H1 (cell line): ENCODE measurements at regions not wholly inside any gene's neighbourhood (a gene's known extent, or its start where the extent isn't known, plus 50 kb on each side); places are given as distances from the start of the nearest gene placed in this dataset.

ENCODE experiments used
- CTCF ChIA-PET: fragments of 300-600 bp; sonication (Branson Sonifier 250); formaldehyde crosslinking; loops from one replicate; lab custom pipeline; 2021; ENCODE audit not compliant: partially characterized antibody; lab: Charles Lee
- POLR2A ChIA-PET: fragments of 300-600 bp; sonication (Branson Sonifier 250); formaldehyde crosslinking; loops from one replicate; lab custom pipeline; 2021; ENCODE audit warnings: inconsistent platforms; ENCODE audit not compliant: partially characterized antibody; lab: Charles Lee
- DNase-seq, 2 experiments: peaks; one replicate each; pipeline versions ENCODE4 v3.0.0 to v3.0.0-alpha.2; 2010 to 2022; ENCODE audit warnings: low spot score in 2 of 2, low read depth in 1 of 2, mixed read lengths in 1 of 2
- FAIRE-seq: peaks from 2 replicates; lab custom pipeline; 2011; peaks lifted over from hg19 to GRCh38; lab: Jason Lieb, UNC
- H2AFZ ChIP-seq: 2 replicates; pipeline ENCODE4 v1.8.1; 2012; ENCODE audit warnings: low read length, inconsistent platforms
- H2AK5ac ChIP-seq: 2 replicates; pipeline ENCODE4 v1.6.1; 2013; ENCODE audit warnings: low read depth, low read length
- H2BK120ac ChIP-seq: replicated peaks from 2 replicates; pipeline ENCODE3; 2013; ENCODE audit warnings: low read depth, low read length, inconsistent platforms
- H2BK12ac ChIP-seq: 2 replicates; pipeline ENCODE4 v1.6.1; 2013; ENCODE audit warnings: low read depth, low read length
- H2BK15ac ChIP-seq: 2 replicates; pipeline ENCODE4 v1.6.1; 2013; ENCODE audit warnings: low read length
- H2BK20ac ChIP-seq: 2 replicates; pipeline ENCODE4 v1.6.1; 2013; ENCODE audit warnings: low read length
- H2BK5ac ChIP-seq: 2 replicates; pipeline ENCODE4 v1.6.1; 2013; ENCODE audit warnings: low read depth, low read length
- H3K14ac ChIP-seq: 2 replicates; pipeline ENCODE4 v1.6.1; 2013; ENCODE audit warnings: inconsistent platforms; ENCODE audit not compliant: insufficient read length
- H3K18ac ChIP-seq: 2 replicates; pipeline ENCODE4 v1.6.1; 2013; ENCODE audit warnings: low read length; ENCODE audit errors: extremely low read depth
- H3K23ac ChIP-seq: 2 replicates; pipeline ENCODE4 v1.6.1; 2013; ENCODE audit warnings: inconsistent platforms; ENCODE audit not compliant: insufficient read length
- H3K23me2 ChIP-seq: 2 replicates; pipeline ENCODE4 v1.6.1; 2013; ENCODE audit warnings: low read depth, low read length
- H3K27ac ChIP-seq: 2 replicates; pipeline ENCODE4 v1.6.1; 2011; ENCODE audit warnings: low read depth, low read length, inconsistent platforms
- H3K27me3 ChIP-seq, 4 experiments: replicated peaks in 1 of 4; 1 replicate in 1 of 4; 2 replicates in 3 of 4; pipeline versions ENCODE4 v1.6.1 to v1.8.1; 2011 to 2013; ENCODE audit warnings: low read length in 3 of 4, mild to moderate bottlenecking in 3 of 4, inconsistent platforms in 2 of 4, mixed read lengths in 2 of 4, moderate library complexity in 1 of 4; ENCODE audit not compliant: control insufficient read depth in 3 of 4, insufficient read depth in 3 of 4; ENCODE audit errors: extremely low read depth in 1 of 4
- H3K36me3 ChIP-seq, 4 experiments: 2 replicates each; pipeline versions ENCODE4 v1.6.1 to v1.8.1; 2011 to 2013; ENCODE audit warnings: mild to moderate bottlenecking in 4 of 4, low read length in 3 of 4, moderate library complexity in 2 of 4, control low read depth in 1 of 4, inconsistent platforms in 1 of 4; ENCODE audit not compliant: insufficient read depth in 4 of 4, control insufficient read depth in 2 of 4
- H3K4ac ChIP-seq: replicated peaks from 2 replicates; pipeline ENCODE3; 2013; ENCODE audit warnings: low read length, low read depth, mixed read lengths, inconsistent platforms; ENCODE audit not compliant: insufficient read length
- H3K4me1 ChIP-seq, 4 experiments: replicated peaks in 1 of 4; 1 replicate in 1 of 4; 2 replicates in 3 of 4; pipeline versions ENCODE4 v1.6.1 to v1.8.1; 2011 to 2013; ENCODE audit warnings: low read length in 3 of 4, inconsistent platforms in 2 of 4, mixed read lengths in 1 of 4; ENCODE audit not compliant: insufficient read depth in 4 of 4, control insufficient read depth in 3 of 4
- H3K4me2 ChIP-seq, 2 experiments: 2 replicates each; pipeline versions ENCODE4 v1.6.1 to v1.8.1; 2011 to 2013; ENCODE audit warnings: low read depth in 2 of 2, low read length in 2 of 2, control low read depth in 1 of 2, inconsistent platforms in 1 of 2, mild to moderate bottlenecking in 1 of 2; ENCODE audit not compliant: insufficient read depth in 1 of 2
- H3K4me3 ChIP-seq, 4 experiments: fragments of 200-600, 300-600 bp in 1 of 4; sonication (generic), shearing (Covaris generic), sonication (Bioruptor Twin) in 1 of 4; 2 replicates each; pipeline versions ENCODE4 v1.5.1 to v1.8.1; 2011 to 2016; ENCODE audit warnings: low read length in 4 of 4, low read depth in 3 of 4, control low read depth in 2 of 4, inconsistent platforms in 2 of 4, mild to moderate bottlenecking in 2 of 4, mixed read lengths in 1 of 4, moderate library complexity in 1 of 4; ENCODE audit not compliant: insufficient read depth in 2 of 4; ENCODE audit errors: extremely low read depth in 1 of 4
- H3K56ac ChIP-seq: replicated peaks from 2 replicates; pipeline ENCODE3; 2013; ENCODE audit warnings: low read depth, mild to moderate bottlenecking, mixed read lengths, low read length, inconsistent platforms; ENCODE audit not compliant: insufficient read length
- H3K79me1 ChIP-seq: 2 replicates; pipeline ENCODE4 v1.6.1; 2013; ENCODE audit warnings: low read depth, low read length, control low read depth
- H3K79me2 ChIP-seq, 2 experiments: 2 replicates each; pipeline versions ENCODE4 v1.6.1 to v1.8.1; 2012 to 2013; ENCODE audit warnings: low read length in 2 of 2, mild to moderate bottlenecking in 2 of 2, inconsistent platforms in 1 of 2; ENCODE audit not compliant: insufficient read depth in 2 of 2, control insufficient read depth in 1 of 2
- H3K9ac ChIP-seq, 4 experiments: replicated peaks in 1 of 4; 1 replicate in 1 of 4; 2 replicates in 3 of 4; pipeline versions ENCODE4 v1.6.1 to v1.8.1; 2011 to 2013; ENCODE audit warnings: low read depth in 3 of 4, low read length in 3 of 4, control low read depth in 2 of 4, mild to moderate bottlenecking in 2 of 4, moderate library complexity in 2 of 4, inconsistent platforms in 1 of 4; ENCODE audit errors: extremely low read depth in 1 of 4
- H3K9me3 ChIP-seq, 2 experiments: 2 replicates each; pipeline versions ENCODE4 v1.6.1 to v1.8.1; 2012 to 2013; ENCODE audit warnings: mild to moderate bottlenecking in 2 of 2, moderate library complexity in 2 of 2, control low read depth in 1 of 2, inconsistent platforms in 1 of 2, low read depth in 1 of 2, low read length in 1 of 2, mixed read lengths in 1 of 2; ENCODE audit not compliant: insufficient read depth in 2 of 2
- H4K20me1 ChIP-seq, 2 experiments: replicated peaks in 1 of 2; 2 replicates each; pipeline versions ENCODE3 to v1.8.1; 2011 to 2013; ENCODE audit warnings: inconsistent platforms in 2 of 2, low read length in 2 of 2, mild to moderate bottlenecking in 1 of 2; ENCODE audit not compliant: insufficient read depth in 2 of 2, control insufficient read depth in 1 of 2
- H4K5ac ChIP-seq: 2 replicates; pipeline ENCODE4 v1.6.1; 2013; ENCODE audit warnings: low read length, low read depth, mixed read lengths, inconsistent platforms; ENCODE audit not compliant: insufficient read length
- H4K8ac ChIP-seq: 2 replicates; pipeline ENCODE4 v1.8.0; 2013; ENCODE audit warnings: mild to moderate bottlenecking, moderate library complexity, low read length, inconsistent platforms; ENCODE audit not compliant: insufficient read depth; ENCODE audit errors: extremely low read depth
- H4K91ac ChIP-seq: replicated peaks from 2 replicates; pipeline ENCODE3; 2013; ENCODE audit warnings: low read length, mixed read lengths, inconsistent platforms; ENCODE audit not compliant: insufficient read length
- E2F6 ChIP-seq: IDR thresholded peaks from 2 replicates; pipeline ENCODE4 v1.6.1; 2012; ENCODE audit warnings: inconsistent platforms
- EGR1 ChIP-seq: IDR thresholded peaks from 2 replicates; pipeline ENCODE4 v1.6.1; 2011; ENCODE audit warnings: low read depth, low read length, borderline replicate concordance
- JUN ChIP-seq: IDR thresholded peaks from 2 replicates; pipeline ENCODE4 v1.6.1; 2011; ENCODE audit warnings: low read depth, mild to moderate bottlenecking, improper control_type of control experiment, low read length
- KDM5A ChIP-seq: fragments of 200-600 bp; IDR thresholded peaks from 2 replicates; pipeline ENCODE4 v1.7.1; 2012; ENCODE audit warnings: mild to moderate bottlenecking, low read length, inconsistent platforms, mixed read lengths
- MAX ChIP-seq: IDR thresholded peaks from 2 replicates; pipeline ENCODE4 v1.6.1; 2012; ENCODE audit warnings: inconsistent platforms
- NRF1 ChIP-seq: IDR thresholded peaks from 2 replicates; pipeline ENCODE4 v1.6.1; 2011; ENCODE audit warnings: mild to moderate bottlenecking, low read depth, low read length, improper control_type of control experiment
- PHF8 ChIP-seq: fragments of 200-600 bp; sonication (generic); conservative IDR thresholded peaks from 2 replicates; pipeline ENCODE4 v1.7.1; 2012; ENCODE audit warnings: low read depth, mild to moderate bottlenecking, inconsistent platforms, low read length, moderate library complexity
- SAP30 ChIP-seq: fragments of 300-600 bp; sonication (generic); IDR thresholded peaks from 2 replicates; pipeline ENCODE4 v1.7.1; 2012; ENCODE audit warnings: low read length, moderate library complexity, mild to moderate bottlenecking, inconsistent platforms; ENCODE audit not compliant: insufficient read depth, insufficient replicate concordance
- TCF12 ChIP-seq: IDR thresholded peaks from 2 replicates; pipeline ENCODE4 v1.6.1; 2011; ENCODE audit warnings: low read depth, mild to moderate bottlenecking, low read length
- TEAD4 ChIP-seq: IDR thresholded peaks from 2 replicates; pipeline ENCODE4 v1.6.1; 2012; ENCODE audit warnings: low read depth, low read length, inconsistent platforms, mixed read lengths
- YY1 ChIP-seq: IDR thresholded peaks from 2 replicates; pipeline ENCODE4 v1.6.1; 2011; ENCODE audit warnings: low read depth, mild to moderate bottlenecking, low read length
- WGBS, 2 experiments: shearing (Covaris generic) in 1 of 2; methylation state at CpG; one replicate each; pipeline versions ENCODE4 v1.1.6 to v1.1.7; 2013 to 2015; ENCODE audit warnings: low lambda C conversion rate in 2 of 2, mixed read lengths in 2 of 2, inconsistent platforms in 1 of 2, low coverage in 1 of 2, missing lambda C conversion rate in 1 of 2; ENCODE audit not compliant: insufficient replicate concordance in 2 of 2, insufficient coverage in 1 of 2, insufficient read length in 1 of 2; ENCODE audit errors: extremely low coverage in 1 of 2, missing lambda C conversion rate in 1 of 2; 5-methylcytosine and 5-hydroxymethylcytosine counted together

GRCh38 chr10:133006202-133006601, 63.8 kb upstream of the CFAP46 start:
- no peak for DNase-seq
- H3K4me3 ChIP-seq = no peak overlapping the region
- no peak overlapping the region for H3K23ac ChIP-seq
- H3K27me3 ChIP-seq = no peaks in the 10 kb centered on the region
- no peak overlapping the region for H3K27ac ChIP-seq
- no peak for FAIRE-seq
- TF ChIP-seq E2F6 = no peak
- TF ChIP-seq TEAD4 = no peak
- no peak for TF ChIP-seq SAP30
- TF ChIP-seq TCF12 = no peak
- TF ChIP-seq KDM5A = no peak
- TF ChIP-seq MAX = no peak
- no peak for TF ChIP-seq EGR1
- no peak for TF ChIP-seq PHF8
- no peak for TF ChIP-seq JUN
- no peak for TF ChIP-seq NRF1
- no peak for TF ChIP-seq YY1
- no peak overlapping the region for H3K4ac ChIP-seq
- WGBS, 2 experiments = 88% methylated on average over 8 of the region's 10 CpGs; no CpG with 5 or more reads in 1 of the 2 experiments
- H3K79me2 ChIP-seq = no peaks in the 10 kb centered on the region
- no peak overlapping the region for H2BK5ac ChIP-seq
- no peak overlapping the region for H3K4me2 ChIP-seq
- H3K56ac ChIP-seq = no peak overlapping the region
- no peak overlapping the region for H2AK5ac ChIP-seq
- peaks cover 0 to 5% of the 10 kb centered on the region in 2 experiments for H4K20me1 ChIP-seq
- no peak overlapping the region for H4K5ac ChIP-seq
- no peak overlapping the region for H2BK12ac ChIP-seq
- peaks cover 0 to 4% of the 10 kb centered on the region in 2 experiments; a peak in 1 of 4 replicates for H3K9me3 ChIP-seq
- H3K23me2 ChIP-seq = peaks cover 6% of the 10 kb centered on the region
- ChIA-PET CTCF (no interaction called here), POLR2A (no interaction called here)
- H3K4me1 ChIP-seq = no peaks in the 10 kb centered on the region
- H3K79me1 ChIP-seq = no peaks in the 10 kb centered on the region
- no peak overlapping the region for H2BK120ac ChIP-seq
- H4K8ac ChIP-seq = no peak overlapping the region
- H3K18ac ChIP-seq = no peak overlapping the region
- no peak overlapping the region for H2BK15ac ChIP-seq
- H3K36me3 ChIP-seq = no peaks in the 10 kb centered on the region; a peak in 1 of 8 replicates
- H2BK20ac ChIP-seq = no peak overlapping the region
- no peak overlapping the region for H2AFZ ChIP-seq
- H3K14ac ChIP-seq = no peak overlapping the region
- H3K9ac ChIP-seq = no peak overlapping the region
- H4K91ac ChIP-seq = no peak overlapping the region
